Hepatocyte (in vitro differentiated cells): ENCODE measurements at regions not wholly inside any gene's neighbourhood (a gene's known extent, or its start where the extent isn't known, plus 50 kb on each side); places are given as distances from the start of the nearest gene placed in this dataset.

Experiments used
- DNase-seq: peaks from one replicate; pipeline ENCODE4 v3.0.0-alpha.2; 2016; ENCODE audit warnings: low spot score
- H2AFZ ChIP-seq: fragments of 200-600 bp; sonication (generic); 2 replicates; pipeline ENCODE4 v1.6.0; 2016; ENCODE audit warnings: antibody characterized with exemption, mild to moderate bottlenecking
- H3K27ac ChIP-seq: fragments of 200-600 bp; sonication (generic); 2 replicates; pipeline ENCODE4 v1.5.1; 2016; ENCODE audit warnings: mild to moderate bottlenecking
- H3K27me3 ChIP-seq: fragments of 200-600 bp; sonication (generic); 2 replicates; pipeline ENCODE4 v1.6.1; 2016
- H3K36me3 ChIP-seq: fragments of 200-600 bp; sonication (generic); replicated peaks from 2 replicates; pipeline ENCODE4 v1.5.1; 2016; ENCODE audit warnings: low read depth; ENCODE audit not compliant: insufficient read depth
- H3K4me1 ChIP-seq: fragments of 200-600 bp; sonication (generic); 2 replicates; pipeline ENCODE4 v1.5.1; 2016; ENCODE audit warnings: mild to moderate bottlenecking, moderate library complexity; ENCODE audit not compliant: insufficient read depth
- H3K4me2 ChIP-seq: fragments of 200-600 bp; sonication (generic); 2 replicates; pipeline ENCODE4 v1.6.0; 2016
- H3K4me3 ChIP-seq: fragments of 200-600 bp; sonication (generic); 2 replicates; pipeline ENCODE4 v1.5.1; 2016; ENCODE audit warnings: mild to moderate bottlenecking
- H3K79me2 ChIP-seq: fragments of 200-600 bp; sonication (generic); 2 replicates; pipeline ENCODE4 v1.6.0; 2017; ENCODE audit warnings: mild to moderate bottlenecking
- H3K9me2 ChIP-seq: fragments of 200-600 bp; sonication (generic); replicated peaks from 2 replicates; pipeline ENCODE4 v1.6.0; 2017; ENCODE audit warnings: mild to moderate bottlenecking; ENCODE audit not compliant: insufficient read depth
- H3K9me3 ChIP-seq: fragments of 200-600 bp; sonication (generic); 2 replicates; pipeline ENCODE4 v1.5.1; 2016; ENCODE audit warnings: low read depth, mild to moderate bottlenecking
- H4K20me1 ChIP-seq: fragments of 200-600 bp; sonication (generic); 2 replicates; pipeline ENCODE4 v1.6.0; 2016; ENCODE audit warnings: mild to moderate bottlenecking; ENCODE audit not compliant: insufficient read depth, poor library complexity, severe bottlenecking
- CTCF ChIP-seq: fragments of 200-600 bp; sonication (generic); IDR thresholded peaks from 2 replicates; pipeline ENCODE4 v1.5.1; 2016; ENCODE audit warnings: antibody characterized with exemption, mild to moderate bottlenecking; ENCODE audit not compliant: poor library complexity
- EZH2 ChIP-seq: fragments of 200-600 bp; sonication (generic); IDR thresholded peaks from 2 replicates; pipeline ENCODE4 v1.6.1; 2016; ENCODE audit warnings: antibody characterized with exemption, mild to moderate bottlenecking, borderline replicate concordance
- EZH2phosphoT487 ChIP-seq: fragments of 200-600 bp; sonication (generic); IDR thresholded peaks from one replicate; pipeline ENCODE4 v1.6.1; 2018; ENCODE audit warnings: antibody characterized with exemption, mild to moderate bottlenecking, low read depth, moderate library complexity; ENCODE audit not compliant: unreplicated experiment, severe bottlenecking
- WGBS: methylation state at CpG from one replicate; pipeline ENCODE4 v1.1.6; 2016; ENCODE audit warnings: low lambda C conversion rate; ENCODE audit errors: missing lambda C conversion rate; 5-methylcytosine and 5-hydroxymethylcytosine counted together

- H3K79me2 ChIP-seq, result no peaks in the 10 kb centered on the region
- no peak overlapping the region for H3K4me3 ChIP-seq
- TF ChIP-seq EZH2phosphoT487 (no peak), EZH2 (no peak), CTCF (no peak)
- no peaks in the 10 kb centered on the region for H3K9me3 ChIP-seq
- H3K4me2 ChIP-seq, result no peak overlapping the region
- peaks cover 16% of the 10 kb centered on the region for H3K4me1 ChIP-seq
- no peak for DNase-seq
- 91% methylated on average over 5 of the region's 5 CpGs for WGBS
- H3K9me2 ChIP-seq, result no peaks in the 10 kb centered on the region
- no peaks in the 10 kb centered on the region for H4K20me1 ChIP-seq
- no peaks in the 10 kb centered on the region for H3K36me3 ChIP-seq
- no peaks in the 10 kb centered on the region for H3K27me3 ChIP-seq
- no peak overlapping the region for H2AFZ ChIP-seq
- H3K27ac ChIP-seq, result no peak overlapping the region
Measured at GRCh38 chr2:19677215-19677777, 224.5 kb downstream of the TTC32 start.

GRCh38 chr2:19676770-19677169 lies 225.0 kb downstream of the TTC32 start:
- Histone ChIP-seq H3K4me2 (no peak overlapping the region), H4K20me1 (no peaks in the 10 kb centered on the region), H3K27ac (no peak overlapping the region), H3K36me3 (no peaks in the 10 kb centered on the region), H3K9me2 (no peaks in the 10 kb centered on the region), H3K79me2 (no peaks in the 10 kb centered on the region), H3K4me1 (peaks cover 16% of the 10 kb centered on the region), H3K4me3 (no peak overlapping the region), H3K27me3 (no peaks in the 10 kb centered on the region), H2AFZ (no peak overlapping the region), H3K9me3 (no peaks in the 10 kb centered on the region)
- WGBS, result 73% methylated on average over 6 of the region's 6 CpGs
- TF ChIP-seq EZH2phosphoT487 (no peak), EZH2 (no peak), CTCF (no peak)
- no peak for DNase-seq

GRCh38 chr2:19675856-19676460 lies 225.8 kb downstream of the TTC32 start:
- no peak for DNase-seq

More at GRCh38 chr2:19675856-19676460, 225.8 kb downstream of the TTC32 start:
- Histone ChIP-seq H3K79me2 (no peaks in the 10 kb centered on the region), H3K27me3 (no peaks in the 10 kb centered on the region), H4K20me1 (no peaks in the 10 kb centered on the region), H3K4me3 (no peak overlapping the region), H3K4me1 (peaks cover 16% of the 10 kb centered on the region), H3K9me2 (no peaks in the 10 kb centered on the region), H2AFZ (no peak overlapping the region), H3K4me2 (peak overlapping the region; percentile 6), H3K27ac (no peak overlapping the region), H3K9me3 (no peaks in the 10 kb centered on the region), H3K36me3 (no peaks in the 10 kb centered on the region)
- TF ChIP-seq CTCF (no peak), EZH2phosphoT487 (no peak), EZH2 (no peak)
- WGBS, result 87% methylated on average over 13 of the region's 13 CpGs
